Loucy (cell line): ENCODE measurements at regions not wholly inside any gene's neighbourhood (a gene's known extent, or its start where the extent isn't known, plus 50 kb on each side); places are given as distances from the start of the nearest gene placed in this dataset.

Experiments used
- H2AFZ ChIP-seq: fragments of 200-600 bp; sonication (generic); 2 replicates; pipeline ENCODE4 v1.6.0; 2016; ENCODE audit warnings: antibody characterized with exemption, mild to moderate bottlenecking, low read length, moderate library complexity
- H3F3A ChIP-seq: fragments of 200-600 bp; 2 replicates; pipeline ENCODE4 v1.6.0; 2016; ENCODE audit warnings: antibody characterized with exemption, low read depth, mild to moderate bottlenecking
- H3K27me3 ChIP-seq: fragments of 200-600 bp; sonication (generic); 2 replicates; pipeline ENCODE4 v1.6.1; 2014; ENCODE audit warnings: low read length, mild to moderate bottlenecking; ENCODE audit not compliant: insufficient read depth, poor library complexity, severe bottlenecking
- H3K36me3 ChIP-seq: fragments of 200-600 bp; sonication (generic); 2 replicates; pipeline ENCODE4 v1.6.1; 2016; ENCODE audit warnings: low read length; ENCODE audit not compliant: insufficient read depth
- H3K4me1 ChIP-seq: fragments of 200-600 bp; sonication (generic); 2 replicates; pipeline ENCODE4 v1.5.1; 2014; ENCODE audit warnings: low read length, mild to moderate bottlenecking; ENCODE audit not compliant: insufficient read depth, poor library complexity, severe bottlenecking
- H3K4me2 ChIP-seq: fragments of 200-600 bp; sonication (generic); 2 replicates; pipeline ENCODE4 v1.6.0; 2014; ENCODE audit warnings: antibody characterized with exemption, low read length, low read depth, mild to moderate bottlenecking; ENCODE audit not compliant: poor library complexity, severe bottlenecking
- H3K4me3 ChIP-seq: fragments of 200-600 bp; sonication (generic); 2 replicates; pipeline ENCODE4 v1.5.1; 2014; ENCODE audit warnings: low read length, mild to moderate bottlenecking, mixed read lengths; ENCODE audit not compliant: poor library complexity, severe bottlenecking
- H3K79me2 ChIP-seq: fragments of 200-600 bp; sonication (generic); 2 replicates; pipeline ENCODE4 v1.6.1; 2014; ENCODE audit warnings: low read length; ENCODE audit not compliant: insufficient read depth
- H3K9ac ChIP-seq: fragments of 200-600 bp; sonication (generic); 2 replicates; pipeline ENCODE4 v1.6.0; 2014; ENCODE audit warnings: mild to moderate bottlenecking, low read depth, low read length, moderate library complexity; ENCODE audit not compliant: poor library complexity, severe bottlenecking
- H3K9me2 ChIP-seq: fragments of 200-600 bp; sonication (generic); replicated peaks from 2 replicates; pipeline ENCODE4 v1.6.1; 2016; ENCODE audit warnings: low read depth, low read length, mixed read lengths
- H3K9me3 ChIP-seq: fragments of 200-600 bp; sonication (generic); 2 replicates; pipeline ENCODE4 v1.6.1; 2014; ENCODE audit warnings: mild to moderate bottlenecking, antibody characterized with exemption, low read length, low read depth; ENCODE audit not compliant: insufficient read depth
- H4K20me1 ChIP-seq: fragments of 200-600 bp; sonication (generic); 2 replicates; pipeline ENCODE4 v1.6.0; 2014; ENCODE audit warnings: antibody characterized with exemption, low read length, mild to moderate bottlenecking; ENCODE audit not compliant: insufficient read depth, poor library complexity, severe bottlenecking
- CTCF ChIP-seq: fragments of 200-600 bp; sonication (generic); conservative IDR thresholded peaks from 2 replicates; pipeline ENCODE4 v1.5.1; 2014; ENCODE audit warnings: mild to moderate bottlenecking, antibody characterized with exemption, low read length
- EZH2phosphoT487 ChIP-seq: fragments of 200-600 bp; IDR thresholded peaks from 2 replicates; pipeline ENCODE4 v1.6.1; 2018; ENCODE audit warnings: antibody characterized with exemption, mild to moderate bottlenecking, moderate library complexity, borderline replicate concordance

- TF ChIP-seq CTCF: no peak
- TF ChIP-seq EZH2phosphoT487: no peak
- no peaks in the 10 kb centered on the region for H4K20me1 ChIP-seq
- no peak overlapping the region for H3K4me3 ChIP-seq
- H3K9ac ChIP-seq: no peak overlapping the region
- no peaks in the 10 kb centered on the region for H3K9me3 ChIP-seq
- no peak overlapping the region for H2AFZ ChIP-seq
- H3K4me1 ChIP-seq: no peaks in the 10 kb centered on the region
- H3K79me2 ChIP-seq: no peaks in the 10 kb centered on the region
- no peaks in the 10 kb centered on the region for H3K9me2 ChIP-seq
- H3K36me3 ChIP-seq: no peaks in the 10 kb centered on the region
- no peak overlapping the region for H3K4me2 ChIP-seq
- H3F3A ChIP-seq: no peaks in the 10 kb centered on the region
- no peaks in the 10 kb centered on the region for H3K27me3 ChIP-seq
Measured at GRCh38 chr15:91789136-91789535, 64.4 kb upstream of the SLCO3A1 start.

DNA sequence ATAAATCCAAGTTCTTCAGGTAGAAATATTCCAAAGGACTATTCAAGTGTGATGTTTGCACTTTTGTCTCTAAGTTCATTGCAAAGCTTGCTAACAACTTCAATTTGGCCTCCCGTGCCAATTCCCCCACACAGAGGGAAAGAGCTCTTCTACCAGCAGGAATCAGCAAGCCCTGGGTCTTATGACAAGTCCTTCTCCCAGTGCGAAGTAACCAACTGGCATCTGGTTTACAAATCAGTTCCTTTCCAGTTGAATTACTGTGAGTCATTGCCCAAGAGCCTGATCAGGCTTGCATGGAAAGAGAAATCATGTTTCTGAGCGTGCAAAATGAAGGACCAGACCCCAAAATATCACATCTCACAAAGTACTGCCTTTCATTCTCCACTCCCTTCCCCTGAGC lies 62.7 kb upstream of the SLCO3A1 start:
- no peak overlapping the region for H3K4me3 ChIP-seq
- H2AFZ ChIP-seq: no peak overlapping the region
- H3K27me3 ChIP-seq: no peaks in the 10 kb centered on the region
- H3F3A ChIP-seq: no peaks in the 10 kb centered on the region
- no peaks in the 10 kb centered on the region for H3K9me3 ChIP-seq
- no peaks in the 10 kb centered on the region for H3K79me2 ChIP-seq
- no peak overlapping the region for H3K9ac ChIP-seq
- no peaks in the 10 kb centered on the region for H4K20me1 ChIP-seq
- TF ChIP-seq EZH2phosphoT487 (no peak), CTCF (no peak)
- H3K4me1 ChIP-seq: no peaks in the 10 kb centered on the region
- H3K4me2 ChIP-seq: no peak overlapping the region
- no peaks in the 10 kb centered on the region for H3K9me2 ChIP-seq
- no peaks in the 10 kb centered on the region for H3K36me3 ChIP-seq

DNA sequence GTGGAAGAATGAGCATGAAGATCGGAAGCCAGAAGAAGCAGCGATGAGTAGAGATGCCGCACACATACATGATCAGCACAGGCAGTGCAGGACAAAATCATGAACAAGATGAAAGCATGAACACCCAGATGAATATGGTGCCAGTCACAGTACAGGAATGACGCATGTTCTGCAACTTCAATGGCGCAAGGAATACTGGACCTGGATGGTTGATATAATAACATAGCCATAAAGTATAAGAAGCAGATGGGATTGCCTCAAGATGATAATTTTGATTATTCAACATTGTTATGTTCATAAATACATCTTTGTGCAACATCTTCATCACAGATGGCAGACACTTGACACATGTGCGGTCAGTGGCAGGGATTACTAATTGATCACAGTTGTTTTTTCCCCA lies 59.7 kb upstream of the SLCO3A1 start:
- H3K4me1 ChIP-seq: no peaks in the 10 kb centered on the region
- H3K36me3 ChIP-seq: no peaks in the 10 kb centered on the region
- H3K9ac ChIP-seq: no peak overlapping the region
- no peaks in the 10 kb centered on the region for H3K27me3 ChIP-seq
- no peaks in the 10 kb centered on the region for H4K20me1 ChIP-seq
- no peaks in the 10 kb centered on the region for H3K9me2 ChIP-seq
- no peaks in the 10 kb centered on the region for H3K9me3 ChIP-seq
- H3F3A ChIP-seq: no peaks in the 10 kb centered on the region
- no peaks in the 10 kb centered on the region for H3K79me2 ChIP-seq
- no peak overlapping the region for H3K4me3 ChIP-seq
- no peak for TF ChIP-seq EZH2phosphoT487
- TF ChIP-seq CTCF: no peak
- no peak overlapping the region for H3K4me2 ChIP-seq
- H2AFZ ChIP-seq: no peak overlapping the region
